HEK293 (cell line): ENCODE measurements at regions not wholly inside any gene's neighbourhood (a gene's known extent, or its start where the extent isn't known, plus 50 kb on each side); places are given as distances from the start of the nearest gene placed in this dataset.

ENCODE experiments used
- CTCF ChIA-PET: fragments of 350-600 bp; formaldehyde crosslinking; extraction: SDS; loops from one replicate; lab custom pipeline; 2021; ENCODE audit warnings: antibody characterized with exemption; lab: Yijun Ruan, JAX
- POLR2A ChIA-PET: fragments of 300-600 bp; formaldehyde crosslinking; extraction: SDS; loops from one replicate; lab custom pipeline; 2020; ENCODE audit warnings: antibody characterized with exemption, inconsistent platforms; lab: Yijun Ruan, JAX
- H3K27ac ChIP-seq: fragments of 200-500 bp; sonication (Bioruptor generic); 2 replicates; pipeline ENCODE4 v1.5.1; 2014; ENCODE audit warnings: low read depth, low read length, control low read depth, inconsistent platforms; ENCODE audit errors: extremely low read depth
- H3K36me3 ChIP-seq, 2 experiments: fragments of 200-500 bp in 1 of 2; sonication (Bioruptor generic) in 1 of 2; 1 replicate in 1 of 2; 2 replicates in 1 of 2; pipeline ENCODE4 v1.5.1; 2014 to 2017; ENCODE audit warnings: inconsistent platforms in 2 of 2, low read length in 2 of 2; ENCODE audit not compliant: control insufficient read depth in 2 of 2, insufficient read depth in 1 of 2
- H3K4me1 ChIP-seq: fragments of 200-500 bp; sonication (Bioruptor generic); 2 replicates; pipeline ENCODE4 v1.5.1; 2014; ENCODE audit warnings: mild to moderate bottlenecking, low read length, inconsistent platforms; ENCODE audit not compliant: control insufficient read depth, insufficient read depth
- H3K4me3 ChIP-seq: 2 replicates; pipeline ENCODE4 v1.5.1; 2011; ENCODE audit warnings: low read depth, mild to moderate bottlenecking, control low read depth, low read length, moderate library complexity
- H3K9me3 ChIP-seq: fragments of 200-500 bp; sonication (Bioruptor generic); 2 replicates; pipeline ENCODE4 v1.5.1; 2014; ENCODE audit warnings: low read depth, low read length, inconsistent platforms; ENCODE audit not compliant: control insufficient read depth, insufficient read depth
- AEBP2 ChIP-seq: fragments of 450-650 bp; formaldehyde crosslinking; IDR thresholded peaks from 2 replicates; pipeline ENCODE4 v1.5.1; 2016; ENCODE audit warnings: missing biosample characterization, missing genetic modification characterization, borderline replicate concordance
- EGR2 ChIP-seq: fragments of 450-650 bp; formaldehyde crosslinking; IDR thresholded peaks from 2 replicates; pipeline ENCODE4 v1.5.1; 2016; ENCODE audit warnings: low read depth, missing biosample characterization, missing genetic modification characterization
- KLF8 ChIP-seq: fragments of 450-650 bp; formaldehyde crosslinking; IDR thresholded peaks from 2 replicates; pipeline ENCODE4 v1.5.1; 2016; ENCODE audit warnings: missing biosample characterization, missing genetic modification characterization
- MEIS1 ChIP-seq: sonication (generic); formaldehyde crosslinking; IDR thresholded peaks from 2 replicates; pipeline ENCODE4 v1.8.1; 2022; ENCODE audit warnings: missing genetic modification reagents, mild to moderate bottlenecking, borderline replicate concordance
- REST ChIP-seq: fragments of 450-650 bp; formaldehyde crosslinking; IDR thresholded peaks from 2 replicates; pipeline ENCODE4 v1.5.1; 2016; ENCODE audit warnings: missing biosample characterization, missing genetic modification characterization
- WT1 ChIP-seq: fragments of 450-650 bp; formaldehyde crosslinking; IDR thresholded peaks from 2 replicates; pipeline ENCODE4 v1.5.1; 2016; ENCODE audit warnings: missing biosample characterization, missing genetic modification characterization
- ZBTB49 ChIP-seq: fragments of 450-650 bp; formaldehyde crosslinking; IDR thresholded peaks from 2 replicates; pipeline ENCODE4 v1.5.1; 2016; ENCODE audit warnings: missing biosample characterization, missing genetic modification characterization, low read depth
- ZBTB8A ChIP-seq: fragments of 450-650 bp; formaldehyde crosslinking; IDR thresholded peaks from 2 replicates; pipeline ENCODE4 v1.5.1; 2016; ENCODE audit warnings: missing biosample characterization, missing genetic modification characterization
- ZEB2 ChIP-seq: fragments of 450-650 bp; formaldehyde crosslinking; IDR thresholded peaks from 2 replicates; pipeline ENCODE4 v1.5.1; 2016; ENCODE audit warnings: missing biosample characterization, missing genetic modification characterization
- ZNF202 ChIP-seq: fragments of 450-650 bp; formaldehyde crosslinking; IDR thresholded peaks from 2 replicates; pipeline ENCODE4 v1.5.1; 2016; ENCODE audit warnings: missing biosample characterization, missing genetic modification characterization, borderline replicate concordance
- ZNF280C ChIP-seq: fragments of 450-650 bp; formaldehyde crosslinking; IDR thresholded peaks from 2 replicates; pipeline ENCODE4 v1.5.1; 2016; ENCODE audit warnings: missing biosample characterization, missing genetic modification characterization
- ZNF366 ChIP-seq: fragments of 450-650 bp; formaldehyde crosslinking; conservative IDR thresholded peaks from 2 replicates; pipeline ENCODE4 v1.5.1; 2016; ENCODE audit warnings: missing biosample characterization, missing genetic modification characterization
- ZNF426 ChIP-seq: fragments of 450-650 bp; formaldehyde crosslinking; IDR thresholded peaks from 2 replicates; pipeline ENCODE4 v1.5.1; 2017; ENCODE audit warnings: missing biosample characterization, missing genetic modification characterization, mild to moderate bottlenecking, inconsistent platforms, moderate library complexity
- ZNF48 ChIP-seq: fragments of 450-650 bp; formaldehyde crosslinking; IDR thresholded peaks from 2 replicates; pipeline ENCODE4 v1.5.1; 2016; ENCODE audit warnings: missing biosample characterization, missing genetic modification characterization
- ZNF560 ChIP-seq: fragments of 450-650 bp; formaldehyde crosslinking; IDR thresholded peaks from 2 replicates; pipeline ENCODE4 v1.5.1; 2017; ENCODE audit warnings: missing biosample characterization, missing genetic modification characterization, borderline replicate concordance
- ZNF585B ChIP-seq: fragments of 450-650 bp; formaldehyde crosslinking; IDR thresholded peaks from 2 replicates; pipeline ENCODE4 v1.5.1; 2016; ENCODE audit warnings: missing biosample characterization, missing genetic modification characterization
- ZNF639 ChIP-seq: fragments of 450-650 bp; formaldehyde crosslinking; IDR thresholded peaks from 2 replicates; pipeline ENCODE4 v1.5.1; 2016; ENCODE audit warnings: missing biosample characterization, missing genetic modification characterization
- ZNF658 ChIP-seq: fragments of 450-650 bp; formaldehyde crosslinking; IDR thresholded peaks from 2 replicates; pipeline ENCODE4; 2016; ENCODE audit warnings: missing biosample characterization, missing genetic modification characterization
- ZNF707 ChIP-seq: fragments of 450-650 bp; formaldehyde crosslinking; IDR thresholded peaks from 2 replicates; pipeline ENCODE4 v1.5.1; 2016; ENCODE audit warnings: missing biosample characterization, missing genetic modification characterization
- ZNF791 ChIP-seq: fragments of 450-650 bp; formaldehyde crosslinking; IDR thresholded peaks from 2 replicates; pipeline ENCODE4 v1.5.1; 2016; ENCODE audit warnings: missing biosample characterization, missing genetic modification characterization
- ZNF830 ChIP-seq: fragments of 450-650 bp; IDR thresholded peaks from 2 replicates; pipeline ENCODE4 v1.5.0; 2018; ENCODE audit warnings: missing biosample characterization, missing genetic modification characterization, low read depth, mild to moderate bottlenecking, moderate library complexity

GRCh38 chr7:85699482-85699881 lies 512.6 kb upstream of the SEMA3D start:
- no peak for TF ChIP-seq ZNF658 (tag by site-specific recombination)
- no peak for TF ChIP-seq AEBP2 (tag by site-specific recombination)
- Histone ChIP-seq H3K27ac (no peak overlapping the region), H3K9me3 (no peaks in the 10 kb centered on the region), H3K4me3 (no peak overlapping the region), H3K4me1 (no peaks in the 10 kb centered on the region; the same call in 1 of the 2 replicates), H3K36me3 (no peaks in the 10 kb centered on the region)
- CTCF ChIA-PET, result no interaction called here
- POLR2A ChIA-PET, result no interaction called here

- Histone ChIP-seq H3K9me3 (no peaks in the 10 kb centered on the region), H3K4me3 (no peak overlapping the region), H3K4me1 (no peaks in the 10 kb centered on the region; the same call in 1 of the 2 replicates), H3K36me3 (no peaks in the 10 kb centered on the region), H3K27ac (no peak overlapping the region)
- ChIA-PET POLR2A (no interaction called here), CTCF (interaction anchor here (1.2 to 1.4 kb wide), 2 partner anchors 9 to 142 kb away, joined by 3 read pairs; no protein-coding TSS in a partner anchor)
- TF ChIP-seq KLF8 (tag by site-specific recombination) (no peak), ZNF830 (tag by site-specific recombination) (no peak), ZNF560 (no peak), WT1 (no peak), ZNF366 (no peak), ZNF707 (tag by site-specific recombination) (no peak), ZNF791 (tag by site-specific recombination) (no peak), ZBTB8A (tag by site-specific recombination) (no peak), ZNF658 (tag by site-specific recombination) (no peak), ZNF202 (tag by site-specific recombination) (no peak), ZNF639 (tag by site-specific recombination) (no peak), EGR2 (tag by site-specific recombination) (no peak), ZBTB49 (no peak), MEIS1 (CRISPR knock-in tag) (no peak), ZNF426 (tag by site-specific recombination) (no peak), ZNF585B (no peak), ZNF48 (tag by site-specific recombination) (no peak), REST (tag by site-specific recombination) (no peak), ZNF280C (tag by site-specific recombination) (no peak), ZEB2 (tag by site-specific recombination) (no peak)
Observed at GRCh38 chr7:85695533-85695932, 508.7 kb upstream of the SEMA3D start.
